ENCODE measurements at regions not wholly inside any gene's neighbourhood (a gene's known extent, or its start where the extent isn't known, plus 50 kb on each side); places are given as distances from the start of the nearest gene placed in this dataset.

DNA sequence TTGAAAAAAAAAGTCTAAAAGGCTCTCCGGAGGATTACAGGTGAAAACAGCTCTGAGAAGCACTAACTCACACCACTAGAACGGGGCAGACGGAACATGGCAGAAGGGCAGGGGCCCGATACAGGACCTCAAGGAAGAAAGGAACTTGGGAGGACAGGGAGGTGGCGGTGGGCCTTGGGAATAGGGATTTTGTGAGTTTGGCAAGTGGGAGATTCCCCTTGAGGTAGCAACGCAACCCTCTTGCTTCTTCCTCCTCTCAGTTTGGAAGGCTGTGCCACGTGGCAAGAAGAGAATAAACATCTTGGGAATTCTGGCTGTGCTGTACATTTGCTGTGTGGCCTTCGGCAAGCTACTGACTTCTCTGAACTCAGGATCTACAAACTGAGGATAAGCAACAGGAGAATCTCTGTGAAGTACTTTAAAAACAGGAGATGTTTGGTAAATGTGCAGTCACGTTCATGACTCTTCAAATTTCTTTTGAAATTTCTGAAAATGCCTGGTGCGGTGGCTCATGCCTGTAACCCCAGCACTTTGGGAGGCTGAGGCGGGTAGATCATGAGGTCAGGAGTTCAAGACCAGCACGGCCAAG is 220.8 kb downstream of the BCAS1 start:
- no peak for TF ChIP-seq CTCF (IDR thresholded peaks at IDR 0.05; ENCODE audit: low read depth, low read length)
- DNase-seq (ENCODE audit: extremely low read depth, low read depth) = no peak

DNA sequence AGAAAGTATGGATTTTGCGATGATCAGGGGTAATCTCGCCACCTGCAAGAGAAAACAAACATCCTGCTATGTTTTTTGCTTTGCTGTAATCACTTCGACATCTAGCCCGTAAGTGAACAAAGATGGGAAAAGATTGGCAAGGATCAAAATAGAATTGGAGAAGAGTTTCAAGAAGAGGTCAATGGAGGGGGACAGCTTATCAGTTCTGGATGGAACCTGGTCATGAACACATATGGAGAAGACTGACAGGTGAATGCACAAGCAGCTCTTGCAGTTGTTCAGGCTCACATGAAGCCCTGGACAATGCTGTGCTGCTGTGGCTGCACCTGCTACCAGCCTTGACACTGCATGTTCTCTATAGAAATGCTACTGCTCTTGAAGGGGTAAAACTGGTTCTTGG is 222.1 kb downstream of the BCAS1 start:
- no peak for TF ChIP-seq CTCF (IDR thresholded peaks at IDR 0.05; ENCODE audit: low read depth, low read length)
- DNase-seq (ENCODE audit: extremely low read depth, low read depth) = no peak

- DNase-seq (ENCODE audit: extremely low read depth, low read depth) = no peak
Observed at GRCh38 chr20:53847837-53848170, 222.6 kb downstream of the BCAS1 start.

DNA sequence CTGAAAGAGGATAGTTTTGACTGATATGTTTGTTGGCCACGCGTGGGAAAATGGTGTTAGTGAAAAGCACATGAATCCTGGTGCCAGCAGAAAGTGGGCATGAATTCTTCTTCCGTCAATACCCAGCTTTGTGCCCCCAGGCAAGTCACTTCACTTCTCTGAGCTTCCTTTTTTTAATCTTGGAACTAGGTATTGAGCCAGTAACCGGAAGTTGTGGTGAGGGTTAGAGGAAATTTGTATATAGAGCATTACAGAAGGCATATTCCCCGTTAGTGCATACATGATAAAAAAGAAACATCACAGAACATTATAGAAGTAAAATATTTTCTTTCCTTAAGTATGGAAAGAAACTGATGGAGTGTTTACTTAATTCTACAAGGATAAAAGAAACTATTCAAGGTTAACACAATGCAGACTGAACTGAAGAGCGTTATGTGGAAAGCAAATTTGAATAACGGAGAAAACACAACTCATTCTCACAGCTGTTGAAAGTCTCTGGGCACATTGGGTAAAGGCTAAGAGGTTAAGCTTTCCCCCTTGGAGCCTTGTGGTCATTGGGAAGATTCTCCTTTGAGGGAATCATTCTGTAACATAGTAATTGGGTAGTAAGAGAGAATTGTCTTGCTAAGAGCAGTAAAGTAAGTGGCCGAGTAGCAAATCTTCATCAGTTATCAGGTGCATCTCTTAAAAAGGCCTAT is 223.1 kb downstream of the BCAS1 start:
- no peak for DNase-seq (ENCODE audit: extremely low read depth, low read depth)
- no peak for TF ChIP-seq CTCF (IDR thresholded peaks at IDR 0.05; ENCODE audit: low read depth, low read length)

More at GRCh38 chr20:53847837-53848170, 222.6 kb downstream of the BCAS1 start:
- TF ChIP-seq CTCF (IDR thresholded peaks at IDR 0.05; ENCODE audit: low read depth, low read length) = no peak

DNA sequence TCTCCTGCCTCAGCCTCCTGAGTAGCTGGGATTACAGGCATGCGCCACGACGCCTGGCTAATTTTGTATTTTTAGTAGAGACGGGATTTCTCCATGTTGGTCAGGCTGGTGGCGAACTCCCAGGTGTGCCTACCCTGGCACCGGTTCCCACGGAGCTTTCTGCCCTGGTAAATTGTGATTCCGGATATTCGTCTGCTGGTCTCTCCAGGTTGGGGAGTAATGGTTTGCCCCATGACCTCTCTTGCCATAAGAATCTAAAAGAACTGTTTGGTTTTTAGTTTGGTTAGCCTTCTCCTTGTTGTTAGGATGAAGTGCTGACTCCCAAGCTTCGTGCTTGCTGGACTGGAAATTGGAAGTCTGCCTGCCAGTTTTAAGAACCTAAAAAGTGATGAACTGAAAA is 223.8 kb downstream of the BCAS1 start:
- DNase-seq (ENCODE audit: extremely low read depth, low read depth) = no peak
- TF ChIP-seq CTCF (IDR thresholded peaks at IDR 0.05; ENCODE audit: low read depth, low read length) = no peak

GRCh38 chr20:53845980-53846379 is 224.4 kb downstream of the BCAS1 start:
- no peak for TF ChIP-seq CTCF (IDR thresholded peaks at IDR 0.05; ENCODE audit: low read depth, low read length)
- no peak for DNase-seq (ENCODE audit: extremely low read depth, low read depth)

DNA sequence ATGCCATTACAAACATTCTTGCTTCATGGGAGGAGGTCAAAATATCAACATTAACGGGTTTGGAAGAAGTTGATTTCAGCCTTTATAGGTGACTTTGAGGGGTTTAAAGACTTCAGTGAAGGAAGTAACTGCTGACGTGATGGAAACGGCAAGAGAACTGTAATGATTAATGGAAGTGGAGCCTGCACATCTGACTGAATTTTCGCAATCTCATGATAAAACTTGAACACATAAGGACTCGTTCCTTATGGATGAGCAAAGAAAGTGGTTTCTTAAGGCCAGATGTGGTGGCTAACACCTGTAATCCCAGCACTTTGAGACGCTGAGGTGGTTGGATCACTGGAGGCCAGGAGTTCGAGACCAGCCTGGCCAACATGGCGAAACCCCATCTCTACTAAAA is 226.1 kb downstream of the BCAS1 start:
- no peak for TF ChIP-seq CTCF (IDR thresholded peaks at IDR 0.05; ENCODE audit: low read depth, low read length)
- DNase-seq (ENCODE audit: extremely low read depth, low read depth) = no peak
